Germinal center (tissue), 1 donor: ENCODE measurements at regions not wholly inside any gene's neighbourhood (a gene's known extent, or its start where the extent isn't known, plus 50 kb on each side); places are given as distances from the start of the nearest gene placed in this dataset.
"Not testable (repeated sequence)": the region's sequence is repeated elsewhere in the genome, so short reads cannot be mapped to it uniquely, and the experiment has no call there.

Source experiments
- DNase-seq: peaks from one replicate; pipeline ENCODE4 v3.0.0; 2012; ENCODE audit warnings: mixed read lengths, low spot score

- no peak for DNase-seq
These were observed 347.3 kb downstream of the TRIM36 start for GRCh38 chr5:114822436-114822835.

- no peak for DNase-seq
These were observed 379.3 kb downstream of the TRIM36 start for GRCh38 chr5:114790403-114790792.

GRCh38 chr5:114789773-114790402, 379.8 kb downstream of the TRIM36 start:
- peak; percentile 6 for DNase-seq

- no peak for DNase-seq
These were observed 386.8 kb downstream of the TRIM36 start for GRCh38 chr5:114782869-114783268.

DNA sequence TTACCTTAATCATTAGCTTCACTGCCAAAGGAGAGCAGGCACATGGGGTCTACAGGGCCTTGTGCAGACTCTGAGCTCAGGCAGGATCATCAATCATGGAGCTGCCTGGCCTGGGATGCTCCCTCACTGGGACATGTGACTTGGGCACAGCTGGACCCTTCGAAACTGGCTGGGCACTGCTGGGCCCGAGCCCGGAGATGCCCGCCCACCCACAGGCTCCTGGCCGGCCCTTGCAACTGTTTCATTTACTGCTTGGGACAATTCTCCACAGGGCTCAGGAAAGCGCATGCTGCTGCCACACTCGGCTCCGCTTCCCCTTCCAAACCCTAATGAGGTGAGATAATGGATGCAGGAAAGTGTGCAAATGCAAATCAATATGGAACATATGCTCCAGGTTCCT, 387.5 kb downstream of the TRIM36 start:
- DNase-seq = no peak

DNA sequence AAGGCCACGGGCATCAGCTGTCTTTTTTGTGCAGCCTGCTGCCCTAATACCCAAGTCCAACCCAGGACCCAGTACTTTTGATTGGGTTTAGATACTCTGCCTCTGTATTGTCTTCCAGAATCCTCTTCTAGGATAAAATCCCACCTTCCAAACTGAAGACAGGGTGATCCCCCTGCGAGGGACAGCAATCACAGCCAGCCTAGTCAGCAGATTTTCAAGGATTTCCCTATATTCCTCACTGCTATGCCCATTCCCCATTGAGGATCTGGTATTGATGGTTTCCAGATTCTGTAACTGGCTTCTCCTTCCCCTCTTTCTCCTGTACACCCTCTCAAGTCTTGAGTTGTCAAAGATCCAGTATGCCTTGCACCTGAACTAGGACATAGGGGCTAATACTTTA, 389.4 kb downstream of the TRIM36 start:
- DNase-seq = no peak

DNA sequence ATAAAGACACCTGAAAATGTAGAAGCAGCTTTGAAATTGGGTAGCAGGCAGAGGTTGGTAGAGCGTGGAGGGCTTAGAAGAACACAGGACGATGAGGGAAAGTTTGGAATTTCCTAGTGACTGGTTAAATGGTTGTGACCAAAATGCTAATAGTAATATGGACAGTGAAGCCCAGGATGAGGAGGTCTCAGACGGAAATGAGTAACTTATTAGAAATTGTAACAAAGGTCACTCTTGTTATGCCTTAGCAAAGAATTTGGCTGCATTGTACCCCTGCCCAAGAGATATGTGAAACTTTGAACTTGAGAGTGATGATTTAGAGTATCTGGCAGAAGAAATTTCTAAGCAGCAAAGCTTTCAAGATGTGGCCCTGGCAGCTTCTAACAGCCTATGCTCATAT, 382.5 kb downstream of the KCNN2 start:
- DNase-seq = no peak

- no peak for DNase-seq
These were observed 372.4 kb downstream of the KCNN2 start for GRCh38 chr5:114734238-114734637.

DNA sequence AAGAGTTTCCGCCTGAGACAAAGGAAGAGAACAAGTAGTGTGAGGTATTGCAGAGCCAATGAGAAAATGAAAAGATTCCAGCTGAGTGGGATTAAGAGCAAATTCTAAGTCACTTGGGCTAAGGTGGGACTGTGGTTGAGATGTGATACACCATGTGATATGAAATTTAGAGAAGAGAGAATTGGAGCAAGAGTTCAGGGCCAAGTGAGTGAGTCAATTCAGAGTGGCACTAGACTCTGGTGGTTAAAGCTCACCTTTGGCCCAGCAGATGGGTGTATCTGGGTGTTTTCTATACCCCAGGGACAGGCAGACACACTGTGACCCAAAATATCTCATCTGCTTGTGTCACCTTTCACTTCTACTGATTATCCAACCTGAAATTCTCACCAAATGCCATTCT, 368.1 kb downstream of the KCNN2 start:
- DNase-seq = no peak

- no peak for DNase-seq
These were observed 365.5 kb downstream of the KCNN2 start for GRCh38 chr5:114727358-114727757.

DNA sequence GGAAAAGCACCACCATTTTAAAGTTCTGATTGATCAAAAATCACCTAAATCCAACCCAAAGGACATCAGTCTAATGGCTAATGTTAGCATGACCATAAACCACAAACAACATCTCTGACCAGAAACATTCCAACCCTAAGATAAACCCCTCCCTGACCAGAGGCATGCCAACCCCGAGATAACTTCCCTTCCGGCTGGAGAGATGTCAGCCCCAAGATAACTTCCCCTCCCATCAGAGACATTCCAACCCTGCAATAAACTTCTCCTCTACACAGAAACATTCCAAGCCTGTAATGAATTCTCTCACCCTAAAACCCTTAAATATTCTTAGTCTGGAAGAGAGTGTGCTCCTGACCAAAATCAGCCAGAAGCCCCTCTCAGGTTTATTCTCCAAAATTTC, 364.3 kb downstream of the KCNN2 start:
- DNase-seq = no peak

GRCh38 chr5:114719268-114719667, 357.4 kb downstream of the KCNN2 start:
- DNase-seq = no peak

GRCh38 chr5:114716955-114717354, 355.1 kb downstream of the KCNN2 start:
- DNase-seq = no peak

DNA sequence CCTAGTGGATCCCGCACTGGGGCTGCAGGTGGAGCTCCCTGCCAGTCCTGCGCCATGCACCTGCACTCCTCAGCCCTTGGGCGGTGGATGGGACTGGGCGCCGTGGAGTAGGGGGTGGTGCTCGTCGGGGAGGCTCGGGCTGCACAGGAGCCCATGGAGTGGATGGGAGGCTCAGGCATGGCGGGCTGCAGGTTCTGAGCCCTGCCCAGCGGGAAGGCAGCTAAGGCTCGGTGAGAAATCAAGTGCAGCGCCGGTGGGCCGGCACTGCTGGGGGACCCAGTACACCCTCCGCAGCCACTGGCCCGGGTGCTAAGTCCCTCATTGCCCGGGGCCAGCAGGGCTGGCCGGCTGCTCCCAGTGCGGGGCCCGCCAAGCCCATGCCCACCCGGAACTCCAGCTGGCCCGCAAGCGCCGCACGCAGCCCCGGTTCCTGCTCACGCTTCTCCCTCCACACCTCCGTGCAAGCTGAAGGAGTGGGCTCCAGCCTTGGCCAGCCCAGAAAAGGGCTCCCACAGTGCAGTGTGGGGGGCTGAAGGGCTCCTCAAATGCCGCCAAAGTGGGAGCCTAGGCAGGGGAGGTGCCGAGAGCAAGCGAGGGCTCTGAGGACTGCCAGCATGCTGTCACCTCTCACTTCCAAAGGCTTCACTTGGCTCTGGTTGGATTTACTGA, 342.5 kb downstream of the KCNN2 start:
- not testable (repeated sequence) for DNase-seq

- no peak for DNase-seq
These were observed 340.9 kb downstream of the KCNN2 start for GRCh38 chr5:114702731-114703130.

- DNase-seq = no peak
These were observed 340.3 kb downstream of the KCNN2 start for GRCh38 chr5:114702136-114702535.

- DNase-seq = no peak
These were observed 339.0 kb downstream of the KCNN2 start for GRCh38 chr5:114700823-114701222.

DNA sequence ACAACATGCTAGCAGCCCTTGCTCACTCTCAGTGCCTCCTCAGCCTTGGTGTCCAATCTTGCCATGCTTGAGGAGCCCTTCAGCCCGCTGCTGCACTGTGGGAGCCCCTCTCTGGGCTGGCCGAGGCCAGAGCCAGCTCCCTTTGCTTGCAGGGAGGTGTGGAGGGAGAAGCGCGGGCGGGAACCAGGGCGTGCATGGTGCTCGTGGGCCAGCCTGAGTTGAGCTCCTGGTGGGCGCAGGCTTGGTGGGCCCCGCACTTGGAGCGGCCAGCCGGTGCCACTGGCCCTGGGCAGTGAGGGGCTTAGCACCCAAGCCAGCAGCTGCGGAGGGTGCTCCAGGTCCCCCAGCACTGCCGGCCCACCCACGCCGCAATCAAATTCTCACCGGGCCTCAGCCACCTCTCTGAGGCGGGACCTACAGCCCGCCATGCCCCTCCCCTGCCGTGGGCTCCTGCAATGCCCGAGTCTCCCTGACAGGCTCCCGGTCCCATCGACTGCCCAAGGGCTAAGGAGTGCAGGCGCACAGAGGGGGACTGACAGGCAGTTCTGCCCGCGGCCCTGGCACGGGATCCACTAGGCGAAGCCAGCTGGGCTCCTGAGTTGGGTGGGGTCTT, 333.5 kb downstream of the KCNN2 start:
- DNase-seq = no peak

DNA sequence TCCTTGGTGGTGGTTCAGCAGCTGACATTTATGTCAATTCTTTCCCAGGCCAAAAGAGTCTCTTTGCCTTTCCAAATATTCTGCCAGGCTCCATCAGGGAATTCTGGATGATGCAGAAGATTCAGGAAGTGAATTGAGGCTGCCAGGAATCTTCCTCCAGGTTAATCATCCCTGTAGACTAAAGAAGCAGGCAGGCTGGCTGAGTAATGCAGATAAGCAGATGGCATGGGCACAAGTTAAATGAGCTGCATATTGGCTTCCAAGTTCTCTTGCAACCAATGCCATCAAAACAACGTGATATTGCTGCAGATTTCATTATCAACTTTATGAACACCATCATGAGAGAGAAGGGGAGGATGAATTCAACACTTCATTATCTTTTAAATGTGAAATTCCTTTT, 324.5 kb downstream of the KCNN2 start:
- no peak for DNase-seq

GRCh38 chr5:114678778-114679177, 316.9 kb downstream of the KCNN2 start:
- no peak for DNase-seq

GRCh38 chr5:114665551-114665950, 303.7 kb downstream of the KCNN2 start:
- no peak for DNase-seq

GRCh38 chr5:114660791-114661190, 298.9 kb downstream of the KCNN2 start:
- no peak for DNase-seq

- DNase-seq = no peak
These were observed 296.3 kb downstream of the KCNN2 start for GRCh38 chr5:114658194-114658593.
